Transverse colon (tissue), 4 donors: ENCODE measurements at regions not wholly inside any gene's neighbourhood (a gene's known extent, or its start where the extent isn't known, plus 50 kb on each side); places are given as distances from the start of the nearest gene placed in this dataset.

Source experiments
- CTCF ChIP-seq, 5 experiments: fragments of 200-600 bp in 3 of 5; fragments of 450-650 bp in 2 of 5; sonication (generic) in 3 of 5; IDR thresholded peaks; 1 replicate in 2 of 5; 2 replicates in 3 of 5; pipeline ENCODE4 v1.5.1; 2016 to 2017; ENCODE audit warnings: antibody characterized with exemption in 5 of 5, inconsistent platforms in 3 of 5, mild to moderate bottlenecking in 2 of 5, moderate library complexity in 1 of 5
- POLR2A ChIP-seq: fragments of 450-650 bp; IDR thresholded peaks from one replicate; pipeline ENCODE4 v1.6.1; 2016; ENCODE audit warnings: antibody characterized with exemption, mild to moderate bottlenecking, moderate library complexity
- POLR2AphosphoS5 ChIP-seq, 3 donors: sonication (generic); formaldehyde crosslinking; IDR thresholded peaks; one replicate each; pipeline ENCODE4 v1.6.1; 2016; ENCODE audit warnings: antibody characterized with exemption in 3 of 3

GRCh38 chr4:126958482-126958881, 674.3 kb upstream of the INTU start:
- no peak for TF ChIP-seq CTCF (IDR thresholded peaks at IDR 0.05)
- no peak for TF ChIP-seq POLR2AphosphoS5 (IDR thresholded peaks at IDR 0.05)
- no peak for TF ChIP-seq POLR2A
